AG10803 (cell line): ENCODE measurements at regions not wholly inside any gene's neighbourhood (a gene's known extent, or its start where the extent isn't known, plus 50 kb on each side); places are given as distances from the start of the nearest gene placed in this dataset.

Experiments
- DNase-seq: peaks from one replicate; pipeline ENCODE4 v3.0.0; 2010; ENCODE audit warnings: low read depth
- H3K4me3 ChIP-seq: 2 replicates; pipeline ENCODE4 v1.5.1; 2011; ENCODE audit warnings: mild to moderate bottlenecking, low read length, control low read depth
- TF ChIP-seq, protein P1 (sequence below): conservative IDR thresholded peaks from 2 replicates; pipeline ENCODE4 v1.5.1; 2011; ENCODE audit warnings: mild to moderate bottlenecking, low read length, control low read depth, inconsistent platforms

DNA sequence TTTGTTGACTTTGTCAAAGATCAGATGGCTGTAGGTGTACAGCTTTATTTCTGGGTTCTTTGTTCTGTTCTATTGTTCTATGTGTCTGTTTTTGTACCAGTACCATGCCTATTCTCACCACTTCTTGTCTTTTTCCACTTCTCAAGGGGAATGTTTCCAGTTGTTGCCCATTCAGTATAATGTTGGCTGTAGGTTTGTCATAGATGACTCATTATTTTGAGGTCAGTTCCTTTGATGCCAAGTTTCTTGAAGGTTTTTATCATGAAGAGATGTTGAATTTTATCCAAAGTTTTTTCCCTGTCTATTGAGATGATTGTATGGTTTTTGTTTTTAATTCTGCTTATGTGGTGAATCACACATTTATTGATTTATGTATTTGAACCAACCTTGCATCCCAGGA lies 216.7 kb upstream of the RNF32 start:
- TF ChIP-seq, protein P1, sequence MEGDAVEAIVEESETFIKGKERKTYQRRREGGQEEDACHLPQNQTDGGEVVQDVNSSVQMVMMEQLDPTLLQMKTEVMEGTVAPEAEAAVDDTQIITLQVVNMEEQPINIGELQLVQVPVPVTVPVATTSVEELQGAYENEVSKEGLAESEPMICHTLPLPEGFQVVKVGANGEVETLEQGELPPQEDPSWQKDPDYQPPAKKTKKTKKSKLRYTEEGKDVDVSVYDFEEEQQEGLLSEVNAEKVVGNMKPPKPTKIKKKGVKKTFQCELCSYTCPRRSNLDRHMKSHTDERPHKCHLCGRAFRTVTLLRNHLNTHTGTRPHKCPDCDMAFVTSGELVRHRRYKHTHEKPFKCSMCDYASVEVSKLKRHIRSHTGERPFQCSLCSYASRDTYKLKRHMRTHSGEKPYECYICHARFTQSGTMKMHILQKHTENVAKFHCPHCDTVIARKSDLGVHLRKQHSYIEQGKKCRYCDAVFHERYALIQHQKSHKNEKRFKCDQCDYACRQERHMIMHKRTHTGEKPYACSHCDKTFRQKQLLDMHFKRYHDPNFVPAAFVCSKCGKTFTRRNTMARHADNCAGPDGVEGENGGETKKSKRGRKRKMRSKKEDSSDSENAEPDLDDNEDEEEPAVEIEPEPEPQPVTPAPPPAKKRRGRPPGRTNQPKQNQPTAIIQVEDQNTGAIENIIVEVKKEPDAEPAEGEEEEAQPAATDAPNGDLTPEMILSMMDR, result no peak
- DNase-seq, result no peak
- no peak overlapping the region for H3K4me3 ChIP-seq

DNA sequence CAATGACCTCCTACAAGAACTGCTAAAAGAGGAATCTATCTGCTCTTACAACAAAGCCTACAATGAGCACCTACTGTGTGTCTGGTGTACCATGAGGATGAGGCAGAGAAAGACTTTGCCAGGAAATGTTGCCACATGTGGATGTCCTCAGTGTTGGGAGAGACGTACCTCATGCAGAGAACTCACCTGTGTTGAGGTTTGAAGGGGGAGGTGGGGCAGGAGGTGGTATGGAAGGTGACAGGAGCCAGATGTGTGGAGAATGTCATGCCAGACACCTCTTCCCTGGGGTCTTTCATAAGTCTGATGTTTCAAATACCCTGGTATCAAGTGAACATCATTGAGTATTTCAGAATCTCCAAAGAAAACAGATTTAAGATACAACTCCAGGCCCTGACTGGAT lies 220.1 kb upstream of the RNF32 start:
- TF ChIP-seq, protein P1, result no peak
- DNase-seq, result no peak

DNA sequence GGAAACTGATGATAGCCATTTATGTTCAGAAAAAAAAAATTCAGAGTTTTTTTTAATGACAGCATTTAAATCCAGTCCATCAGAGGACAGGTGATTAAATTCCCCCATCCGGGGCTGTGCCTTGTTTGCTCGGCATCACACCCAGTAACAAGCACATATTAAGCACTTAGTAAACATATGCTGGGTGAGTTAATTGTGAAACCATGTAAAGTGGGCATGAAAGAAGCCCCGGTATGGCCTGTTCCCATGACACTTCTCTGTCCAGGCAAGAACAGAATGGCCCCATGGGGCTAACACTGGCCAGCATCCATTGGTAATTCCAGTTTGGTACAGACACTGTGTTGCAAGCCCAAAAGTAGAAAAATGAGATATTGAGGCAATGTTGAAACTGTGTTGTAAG lies 220.8 kb upstream of the RNF32 start:
- TF ChIP-seq, protein P1, result no peak
- H3K4me3 ChIP-seq, result no peak overlapping the region
- no peak for DNase-seq

More for the DNA sequence above, 220.1 kb upstream of the RNF32 start:
- H3K4me3 ChIP-seq, result no peak overlapping the region

DNA sequence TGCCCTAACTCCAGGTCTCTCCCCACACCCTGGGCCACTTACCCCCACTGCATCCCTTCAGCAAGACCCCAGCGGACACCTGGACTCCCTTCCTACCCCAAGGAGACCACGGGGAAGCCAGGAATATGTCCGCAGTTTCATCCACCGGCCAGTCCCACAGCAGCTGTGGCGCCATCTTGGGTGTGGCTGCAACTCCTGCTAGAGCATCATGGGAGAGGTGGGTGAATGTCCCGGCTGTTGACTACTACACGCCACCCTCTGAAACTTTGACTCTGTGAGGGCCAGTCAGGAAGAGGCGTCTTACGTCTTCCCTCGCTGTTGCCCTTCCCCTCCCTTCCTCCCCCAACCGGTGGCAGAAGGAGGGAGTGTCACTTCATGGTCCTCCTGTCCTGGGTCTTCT lies 238.3 kb upstream of the RNF32 start:
- DNase-seq, result no peak
- TF ChIP-seq, protein P1, result no peak
- H3K4me3 ChIP-seq, result no peak overlapping the region

DNA sequence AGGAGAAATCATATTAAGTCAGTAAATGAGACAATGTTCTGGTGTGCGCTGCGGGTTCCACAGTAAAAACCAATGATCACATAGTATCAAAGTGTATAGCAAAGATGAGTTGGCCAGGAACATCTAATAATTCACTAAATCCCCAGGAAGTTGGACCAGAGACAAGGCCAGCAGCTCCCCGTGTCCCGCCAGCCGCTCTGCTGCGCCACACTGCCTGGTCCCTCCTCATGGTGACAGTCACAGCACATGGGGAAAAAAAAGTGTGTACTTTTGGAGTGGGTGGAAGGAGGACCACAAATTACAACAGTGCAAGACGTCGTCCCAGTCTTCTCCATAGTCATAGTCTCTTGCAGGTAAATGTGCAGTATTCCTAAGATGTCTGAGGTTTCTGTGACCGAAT lies 239.0 kb upstream of the RNF32 start:
- no peak overlapping the region for H3K4me3 ChIP-seq
- TF ChIP-seq, protein P1, result no peak
- DNase-seq, result no peak

DNA sequence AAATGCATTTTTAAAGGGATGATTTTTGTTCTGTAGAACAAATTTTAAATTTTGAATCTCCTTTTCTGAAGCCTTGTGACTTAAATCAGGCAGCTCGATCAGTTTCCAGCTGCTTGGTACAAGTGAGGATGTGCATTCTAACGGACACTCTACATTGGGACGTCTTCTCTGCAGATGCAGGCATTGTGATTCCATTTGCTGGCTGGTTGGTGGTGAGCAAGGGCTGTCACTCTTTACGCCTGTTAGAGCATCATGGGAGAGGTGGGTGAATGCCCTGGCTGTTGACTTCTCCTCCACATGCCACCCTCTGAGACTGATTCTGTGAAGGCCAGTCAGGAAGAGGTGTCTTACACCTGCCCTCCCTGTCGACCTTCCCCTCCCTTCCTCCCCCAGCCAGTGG lies 240.5 kb upstream of the RNF32 start:
- no peak overlapping the region for H3K4me3 ChIP-seq
- TF ChIP-seq, protein P1, result no peak
- DNase-seq, result no peak

DNA sequence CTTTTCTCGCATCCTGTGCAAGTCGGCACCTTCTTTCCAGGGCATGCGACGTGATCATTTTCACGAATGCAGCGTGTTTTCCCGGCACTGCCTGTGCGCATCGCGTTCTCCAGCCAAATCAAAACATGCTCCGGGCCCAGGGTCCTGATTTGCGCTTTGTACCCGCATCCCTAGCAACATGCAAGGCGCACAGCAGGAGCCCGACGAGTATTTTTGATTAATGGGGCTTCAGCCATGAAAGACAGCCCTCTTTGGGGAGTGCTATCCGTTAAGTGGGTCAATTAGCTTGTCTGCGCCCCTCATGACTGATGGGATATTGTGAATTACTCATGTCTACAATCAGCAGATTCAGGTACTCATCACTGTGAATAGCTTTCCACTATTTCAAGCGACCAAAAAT lies 243.3 kb upstream of the RNF32 start:
- no peak overlapping the region for H3K4me3 ChIP-seq
- no peak for DNase-seq
- TF ChIP-seq, protein P1, result no peak
